Mesendoderm (in vitro differentiated cells): ENCODE measurements at regions not wholly inside any gene's neighbourhood (a gene's known extent, or its start where the extent isn't known, plus 50 kb on each side); places are given as distances from the start of the nearest gene placed in this dataset.
"Not testable (repeated sequence)": the region's sequence is repeated elsewhere in the genome, so short reads cannot be mapped to it uniquely, and the experiment has no call there.

Experiments used
- DNase-seq: peaks from one replicate; pipeline ENCODE4 v3.0.0; 2013
- H2AK5ac ChIP-seq: 2 replicates; pipeline ENCODE4 v1.6.1; 2013; ENCODE audit warnings: low read length, inconsistent platforms
- H2BK120ac ChIP-seq: 2 replicates; pipeline ENCODE4 v1.6.1; 2013; ENCODE audit warnings: low read depth, mild to moderate bottlenecking, low read length, moderate library complexity, mixed read lengths
- H2BK15ac ChIP-seq: replicated peaks from 2 replicates; pipeline ENCODE4 v1.6.1; 2013; ENCODE audit warnings: low read depth, mild to moderate bottlenecking, moderate library complexity
- H2BK5ac ChIP-seq: 2 replicates; pipeline ENCODE4 v1.6.1; 2013; ENCODE audit warnings: low read length, inconsistent platforms
- H3K18ac ChIP-seq: 2 replicates; pipeline ENCODE4 v1.6.1; 2013; ENCODE audit warnings: mild to moderate bottlenecking, low read length, mixed read lengths
- H3K23ac ChIP-seq: one replicate; pipeline ENCODE4 v1.6.1; 2013; ENCODE audit warnings: low read length
- H3K27ac ChIP-seq: 2 replicates; pipeline ENCODE4 v1.5.1; 2013; ENCODE audit warnings: low read depth, mild to moderate bottlenecking, inconsistent platforms, low read length, moderate library complexity
- H3K27me3 ChIP-seq: 2 replicates; pipeline ENCODE4 v1.6.1; 2013; ENCODE audit warnings: low read length, control low read depth, mild to moderate bottlenecking, inconsistent platforms; ENCODE audit not compliant: insufficient read depth, poor library complexity
- H3K36me3 ChIP-seq: 2 replicates; pipeline ENCODE4 v1.6.1; 2013; ENCODE audit warnings: low read length, inconsistent platforms; ENCODE audit not compliant: control insufficient read depth, insufficient read depth
- H3K4ac ChIP-seq: one replicate; pipeline ENCODE4 v1.6.1; 2013; ENCODE audit warnings: low read depth, mild to moderate bottlenecking, low read length, moderate library complexity
- H3K4me1 ChIP-seq: 2 replicates; pipeline ENCODE4 v1.6.1; 2013; ENCODE audit warnings: low read depth, low read length, inconsistent platforms; ENCODE audit not compliant: control insufficient read depth
- H3K4me2 ChIP-seq: 2 replicates; pipeline ENCODE4 v1.6.1; 2013; ENCODE audit warnings: low read length
- H3K4me3 ChIP-seq: 2 replicates; pipeline ENCODE4 v1.5.1; 2013; ENCODE audit warnings: mild to moderate bottlenecking, low read length
- H3K56ac ChIP-seq: one replicate; pipeline ENCODE4 v1.6.1; 2013; ENCODE audit warnings: low read length
- H3K79me1 ChIP-seq: 2 replicates; pipeline ENCODE4 v1.6.1; 2013; ENCODE audit warnings: low read length, inconsistent platforms
- H3K79me2 ChIP-seq: 2 replicates; pipeline ENCODE4 v1.6.1; 2013; ENCODE audit warnings: mild to moderate bottlenecking, low read length; ENCODE audit not compliant: control insufficient read depth, insufficient read depth
- H3K9ac ChIP-seq: 2 replicates; pipeline ENCODE4 v1.6.1; 2013; ENCODE audit warnings: low read length, inconsistent platforms
- H4K5ac ChIP-seq: one replicate; pipeline ENCODE4 v1.6.1; 2013; ENCODE audit warnings: low read length
- H4K8ac ChIP-seq: one replicate; pipeline ENCODE4 v1.6.1; 2013; ENCODE audit warnings: low read depth, mild to moderate bottlenecking, control low read depth, low read length, moderate library complexity
- WGBS: extraction: QIAGEN DNeasy Blood & Tissue Kit; methylation state at CpG from one replicate; pipeline ENCODE4 v1.1.7; 2013; ENCODE audit warnings: low lambda C conversion rate, missing lambda C conversion rate; ENCODE audit not compliant: insufficient coverage; ENCODE audit errors: extremely low coverage; 5-methylcytosine and 5-hydroxymethylcytosine counted together

DNA sequence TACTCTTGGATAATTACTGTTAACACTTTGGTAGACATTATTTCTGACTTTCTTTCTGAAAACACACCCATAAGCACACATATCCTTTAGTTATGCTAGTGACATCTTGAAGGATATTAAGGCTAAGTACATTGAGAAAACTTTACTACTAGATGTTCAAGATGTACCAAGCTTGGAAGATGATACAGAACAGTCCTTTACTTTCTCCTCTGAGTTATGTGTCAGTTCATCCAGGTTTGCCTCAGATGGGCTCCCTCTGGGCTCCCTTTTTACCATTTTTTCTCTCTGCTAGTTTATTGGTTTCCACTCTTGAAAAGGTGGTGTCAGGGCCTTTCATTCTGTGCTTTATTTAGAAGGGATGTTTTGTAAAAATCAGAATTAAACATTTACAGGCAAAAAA lies 172.3 kb downstream of the S1PR1 start:
- Histone ChIP-seq H4K8ac (no peak overlapping the region), H2AK5ac (no peak overlapping the region)

DNA sequence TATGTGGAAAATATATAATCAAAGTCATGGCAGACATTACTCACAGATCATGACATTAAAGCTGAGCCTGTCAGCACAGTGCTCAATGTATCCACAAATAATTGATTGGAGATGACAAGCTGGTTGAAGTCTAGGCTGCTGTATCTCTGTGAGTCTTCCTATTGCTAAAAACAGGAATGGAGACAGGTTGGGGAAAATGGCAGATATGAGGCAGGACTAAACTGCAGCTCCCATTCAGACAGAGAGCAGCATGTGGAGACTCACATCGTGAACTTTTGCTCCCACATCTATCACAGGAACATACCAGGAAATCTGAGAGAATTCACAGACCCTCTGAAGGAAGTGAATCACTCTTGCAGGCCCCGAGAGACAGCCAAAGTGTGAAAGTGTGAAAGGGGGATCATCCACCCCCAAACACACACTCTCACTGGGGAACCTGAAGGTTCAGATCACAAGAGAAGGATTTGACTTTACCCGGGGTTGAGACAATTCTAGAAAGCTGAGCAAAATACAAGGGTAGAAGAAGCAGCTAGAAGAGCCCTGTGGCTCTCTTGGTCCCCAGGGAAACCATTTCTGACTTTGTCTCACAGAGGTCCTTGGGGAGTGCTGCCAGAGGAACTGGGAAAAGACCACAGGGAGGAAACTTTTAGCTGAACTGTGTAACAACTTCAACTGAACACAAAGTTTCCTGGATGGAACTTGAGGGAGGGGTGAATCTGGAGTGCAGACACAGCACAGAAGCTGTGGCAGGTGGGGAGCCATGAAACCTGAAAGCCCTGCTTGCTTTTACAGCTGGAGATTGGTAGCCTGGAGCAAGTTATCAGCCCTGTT lies 173.4 kb downstream of the S1PR1 start:
- Histone ChIP-seq H3K36me3 (no peaks in the 10 kb centered on the region), H3K27ac (no peak overlapping the region)
- WGBS = no CpG with 5 or more reads among the region's 3 CpGs

More for the DNA sequence above, 172.3 kb downstream of the S1PR1 start:
- Histone ChIP-seq H3K27ac (no peak overlapping the region), H3K56ac (no peak overlapping the region), H3K27me3 (no peaks in the 10 kb centered on the region), H2BK15ac (no peak overlapping the region), H3K4ac (no peak overlapping the region), H2BK5ac (no peak overlapping the region), H3K4me2 (no peak overlapping the region), H3K36me3 (no peaks in the 10 kb centered on the region), H2BK120ac (no peak overlapping the region), H4K5ac (no peak overlapping the region), H3K4me3 (no peak overlapping the region), H3K4me1 (no peaks in the 10 kb centered on the region), H3K9ac (no peak overlapping the region), H3K18ac (no peak overlapping the region), H3K23ac (no peak overlapping the region), H3K79me1 (no peaks in the 10 kb centered on the region), H3K79me2 (no peaks in the 10 kb centered on the region)
- DNase-seq = no peak

DNA sequence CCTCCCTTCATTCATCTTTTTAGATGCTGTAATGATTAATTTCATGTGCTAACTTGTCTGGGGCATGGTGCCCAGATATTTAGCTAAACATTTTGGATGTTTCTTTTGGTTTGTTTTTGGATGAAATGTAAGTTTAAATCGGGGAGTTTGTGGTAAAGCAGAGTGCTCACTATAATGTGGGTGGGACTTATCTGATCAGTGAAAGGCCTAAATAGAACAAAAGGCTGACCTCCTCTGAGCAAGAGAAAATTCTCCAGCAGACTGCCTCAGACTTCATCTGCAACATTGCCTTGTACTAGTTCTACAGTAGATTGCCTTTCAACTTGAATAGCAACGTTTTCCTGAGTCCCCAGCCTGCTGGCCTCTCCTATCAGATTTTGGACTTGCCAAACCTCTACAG lies 183.6 kb downstream of the S1PR1 start:
- H4K5ac ChIP-seq = no peak overlapping the region
- H3K27ac ChIP-seq = no peak overlapping the region
- H4K8ac ChIP-seq = no peak overlapping the region
- 100% methylated on average over 1 of the region's 2 CpGs for WGBS
- no peaks in the 10 kb centered on the region for H3K4me1 ChIP-seq
- no peaks in the 10 kb centered on the region for H3K79me2 ChIP-seq
- H3K4ac ChIP-seq = no peak overlapping the region
- H3K36me3 ChIP-seq = no peaks in the 10 kb centered on the region
- no peaks in the 10 kb centered on the region for H3K27me3 ChIP-seq
- no peak for DNase-seq
- H3K23ac ChIP-seq = no peak overlapping the region
- H3K9ac ChIP-seq = no peak overlapping the region
- H3K79me1 ChIP-seq = no peaks in the 10 kb centered on the region
- no peak overlapping the region for H3K18ac ChIP-seq
- H2BK120ac ChIP-seq = no peak overlapping the region
- no peak overlapping the region for H2BK15ac ChIP-seq
- H3K4me3 ChIP-seq = no peak overlapping the region
- no peak overlapping the region for H3K56ac ChIP-seq
- H2BK5ac ChIP-seq = no peak overlapping the region
- H2AK5ac ChIP-seq = no peak overlapping the region
- H3K4me2 ChIP-seq = no peak overlapping the region

More for the DNA sequence above, 173.4 kb downstream of the S1PR1 start:
- no peak overlapping the region for H3K18ac ChIP-seq
- no peak overlapping the region for H2BK120ac ChIP-seq
- no peak overlapping the region for H3K56ac ChIP-seq
- H3K27me3 ChIP-seq = no peaks in the 10 kb centered on the region
- H3K4ac ChIP-seq = no peak overlapping the region
- peak; percentile 9 for DNase-seq
- H3K4me3 ChIP-seq = no peak overlapping the region
- H3K4me1 ChIP-seq = no peaks in the 10 kb centered on the region
- H2BK15ac ChIP-seq = no peak overlapping the region
- H4K8ac ChIP-seq = no peak overlapping the region
- no peak overlapping the region for H2AK5ac ChIP-seq
- no peak overlapping the region for H3K23ac ChIP-seq
- no peak overlapping the region for H2BK5ac ChIP-seq
- H3K79me2 ChIP-seq = no peaks in the 10 kb centered on the region
- H3K79me1 ChIP-seq = no peaks in the 10 kb centered on the region
- no peak overlapping the region for H3K9ac ChIP-seq
- no peak overlapping the region for H3K4me2 ChIP-seq
- H4K5ac ChIP-seq = no peak overlapping the region

DNA sequence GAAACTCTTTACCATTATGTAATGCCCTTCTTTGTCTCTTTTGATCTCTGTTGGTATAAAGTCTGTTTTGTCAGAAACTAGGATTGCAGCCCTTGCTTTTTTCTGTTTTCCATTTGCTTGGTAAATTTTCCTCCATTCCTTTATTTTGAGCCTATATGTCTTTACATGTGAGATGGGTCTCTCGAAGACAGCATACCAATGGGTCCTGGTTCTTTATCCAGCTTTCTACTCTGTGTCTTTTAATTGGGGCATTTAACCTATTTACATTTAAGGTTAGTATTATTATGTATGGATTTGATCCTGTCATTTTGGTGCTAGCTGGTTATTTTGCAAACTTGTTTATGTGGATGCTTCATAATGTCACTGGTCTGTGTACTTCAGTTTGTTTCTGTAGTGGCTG lies 191.3 kb downstream of the S1PR1 start:
- H3K56ac ChIP-seq, H3K27me3 ChIP-seq, H3K27ac ChIP-seq, H2AK5ac ChIP-seq, H3K79me1 ChIP-seq, H2BK15ac ChIP-seq, H3K4ac ChIP-seq, H3K18ac ChIP-seq, H3K4me2 ChIP-seq, H3K9ac ChIP-seq, H3K79me2 ChIP-seq, H3K23ac ChIP-seq, H4K8ac ChIP-seq, H2BK120ac ChIP-seq, H3K36me3 ChIP-seq, H4K5ac ChIP-seq, H2BK5ac ChIP-seq, H3K4me1 ChIP-seq, H3K4me3 ChIP-seq, DNase-seq: not testable (repeated sequence)
- WGBS = no CpG with 5 or more reads among the region's 1 CpG

DNA sequence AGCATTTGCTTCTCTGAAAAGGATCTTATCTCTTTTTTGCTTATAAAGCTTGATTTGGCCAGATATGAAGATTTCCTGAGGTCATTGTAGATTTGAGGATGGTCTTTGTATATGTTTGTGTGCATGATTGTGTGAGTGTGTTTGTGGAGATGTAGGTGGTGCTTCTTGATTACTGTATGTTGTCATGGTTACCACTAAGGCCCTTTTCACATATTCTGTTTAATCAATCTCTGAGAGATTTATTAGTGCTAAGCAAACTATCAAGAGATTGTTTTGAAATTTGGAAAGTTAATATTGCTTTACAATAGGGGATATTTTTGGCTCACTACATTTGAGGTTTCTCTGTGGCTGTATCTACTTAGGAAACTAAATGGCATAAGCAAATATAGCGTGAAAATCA lies 191.7 kb downstream of the S1PR1 start:
- WGBS = no CpG with 5 or more reads among the region's 1 CpG
- no peaks in the 10 kb centered on the region for H3K79me2 ChIP-seq
- no peaks in the 10 kb centered on the region for H3K36me3 ChIP-seq
- H3K4me3 ChIP-seq = no peak overlapping the region
- no peak overlapping the region for H2BK5ac ChIP-seq
- no peak overlapping the region for H3K9ac ChIP-seq
- no peak overlapping the region for H3K27ac ChIP-seq
- H3K23ac ChIP-seq = no peak overlapping the region
- H3K79me1 ChIP-seq = no peaks in the 10 kb centered on the region
- no peak for DNase-seq
- no peak overlapping the region for H4K8ac ChIP-seq
- no peak overlapping the region for H3K18ac ChIP-seq
- H3K4me2 ChIP-seq = no peak overlapping the region
- no peaks in the 10 kb centered on the region for H3K27me3 ChIP-seq
- H3K56ac ChIP-seq = no peak overlapping the region
- H2BK120ac ChIP-seq = no peak overlapping the region
- no peaks in the 10 kb centered on the region for H3K4me1 ChIP-seq
- no peak overlapping the region for H2AK5ac ChIP-seq
- no peak overlapping the region for H3K4ac ChIP-seq
- no peak overlapping the region for H2BK15ac ChIP-seq
- H4K5ac ChIP-seq = no peak overlapping the region

DNA sequence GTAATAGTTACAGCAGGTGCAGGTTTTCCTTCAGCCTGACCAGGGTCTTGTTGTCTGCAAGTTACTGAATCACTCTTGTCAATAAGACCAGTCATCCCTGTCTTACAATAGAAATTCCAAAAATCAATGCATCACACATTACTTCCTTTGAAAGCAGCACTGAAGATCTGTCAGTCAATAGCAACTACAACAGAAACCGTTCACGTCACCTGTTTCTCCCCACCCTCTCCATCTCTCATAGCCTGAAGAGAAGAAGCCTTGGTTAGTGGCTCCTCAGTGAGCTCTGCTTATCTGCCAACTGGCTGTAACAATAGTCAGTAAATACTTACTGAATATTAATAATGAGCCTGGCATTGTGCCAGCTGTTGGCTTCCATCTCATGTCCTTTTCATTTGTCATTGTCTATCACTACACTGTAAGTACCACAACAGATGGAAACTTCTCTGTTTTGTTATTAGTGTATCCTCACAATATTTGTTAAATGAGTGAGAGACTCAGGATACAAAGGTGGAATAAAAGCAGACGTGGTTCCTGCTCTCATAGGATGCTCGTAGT lies 195.2 kb downstream of the S1PR1 start:
- no peaks in the 10 kb centered on the region for H3K36me3 ChIP-seq
- no peaks in the 10 kb centered on the region for H3K79me1 ChIP-seq
- H3K56ac ChIP-seq = no peak overlapping the region
- no peak overlapping the region for H4K5ac ChIP-seq
- no peak for DNase-seq
- H2BK15ac ChIP-seq = no peak overlapping the region
- no peaks in the 10 kb centered on the region for H3K4me1 ChIP-seq
- no peaks in the 10 kb centered on the region for H3K27me3 ChIP-seq
- no peak overlapping the region for H3K4me2 ChIP-seq
- no peak overlapping the region for H3K23ac ChIP-seq
- no peak overlapping the region for H3K4ac ChIP-seq
- H3K9ac ChIP-seq = no peak overlapping the region
- no peak overlapping the region for H3K4me3 ChIP-seq
- H3K27ac ChIP-seq = no peak overlapping the region
- no CpG with 5 or more reads among the region's 4 CpGs for WGBS
- H3K18ac ChIP-seq = no peak overlapping the region
- H3K79me2 ChIP-seq = no peaks in the 10 kb centered on the region
- H2AK5ac ChIP-seq = no peak overlapping the region
- no peak overlapping the region for H2BK120ac ChIP-seq
- no peak overlapping the region for H4K8ac ChIP-seq
- H2BK5ac ChIP-seq = no peak overlapping the region
